GM06990 (cell line): ENCODE measurements at regions not wholly inside any gene's neighbourhood (a gene's known extent, or its start where the extent isn't known, plus 50 kb on each side); places are given as distances from the start of the nearest gene placed in this dataset.

Source experiments
- DNase-seq: peaks from one replicate; pipeline ENCODE4 v3.0.0-alpha.2; 2011; ENCODE audit not compliant: insufficient read length; ENCODE audit errors: extremely low read depth
- H3K27me3 ChIP-seq: replicated peaks from 2 replicates; pipeline ENCODE4 v1.6.0; 2011; ENCODE audit warnings: low read length; ENCODE audit not compliant: control insufficient read depth, insufficient read depth
- H3K36me3 ChIP-seq: 2 replicates; pipeline ENCODE4 v1.5.1; 2011; ENCODE audit warnings: low read length; ENCODE audit not compliant: control insufficient read depth, insufficient read depth
- H3K4me3 ChIP-seq: replicated peaks from 2 replicates; pipeline ENCODE4 v1.5.1; 2011; ENCODE audit warnings: low read depth, mild to moderate bottlenecking, control low read depth, low read length
- CTCF ChIP-seq: IDR thresholded peaks from 2 replicates; pipeline ENCODE4 v1.5.1; 2011; ENCODE audit warnings: low read length, control low read depth, mild to moderate bottlenecking, inconsistent platforms; ENCODE audit not compliant: insufficient read depth, poor library complexity, severe bottlenecking

- no peaks in the 10 kb centered on the region; the same call in 1 of the 2 replicates for H3K27me3 ChIP-seq
- no peak for TF ChIP-seq CTCF
- no peaks in the 10 kb centered on the region for H3K36me3 ChIP-seq
- no peak for DNase-seq
- no peak overlapping the region for H3K4me3 ChIP-seq
These were observed 740.7 kb downstream of the DHX35 start for GRCh38 chr20:39702701-39703349.

GRCh38 chr20:39700528-39700927 lies 738.4 kb downstream of the DHX35 start:
- H3K4me3 ChIP-seq: no peak overlapping the region
- no peaks in the 10 kb centered on the region; the same call in 1 of the 2 replicates for H3K27me3 ChIP-seq
- H3K36me3 ChIP-seq: no peaks in the 10 kb centered on the region
- no peak for DNase-seq
- TF ChIP-seq CTCF: no peak

GRCh38 chr20:39699166-39699725 lies 737.1 kb downstream of the DHX35 start:
- no peak for TF ChIP-seq CTCF
- Histone ChIP-seq H3K4me3 (no peak overlapping the region), H3K27me3 (no peaks in the 10 kb centered on the region; the same call in 1 of the 2 replicates), H3K36me3 (no peaks in the 10 kb centered on the region)
- DNase-seq: no peak

- no peak for DNase-seq
- Histone ChIP-seq H3K27me3 (no peaks in the 10 kb centered on the region; the same call in 1 of the 2 replicates), H3K36me3 (no peaks in the 10 kb centered on the region), H3K4me3 (no peak overlapping the region)
- TF ChIP-seq CTCF: no peak
These were observed 736.6 kb downstream of the DHX35 start for GRCh38 chr20:39698752-39699151.

- Histone ChIP-seq H3K36me3 (no peaks in the 10 kb centered on the region), H3K4me3 (no peak overlapping the region), H3K27me3 (no peaks in the 10 kb centered on the region)
- TF ChIP-seq CTCF: no peak
- DNase-seq: no peak
These were observed 729.2 kb downstream of the DHX35 start for GRCh38 chr20:39691151-39691862.
